AG04450 (cell line): ENCODE measurements at regions not wholly inside any gene's neighbourhood (a gene's known extent, or its start where the extent isn't known, plus 50 kb on each side); places are given as distances from the start of the nearest gene placed in this dataset.

Experiments
- CTCF ChIA-PET: fragments of 300-600, 350-600 bp; formaldehyde crosslinking; extraction: SDS; loops from one replicate; lab custom pipeline; 2022; ENCODE audit warnings: antibody characterized with exemption, inconsistent platforms; lab: Charles Lee
- POLR2A ChIA-PET: fragments of 350-600 bp; formaldehyde crosslinking; extraction: SDS; loops from one replicate; lab custom pipeline; 2021; ENCODE audit warnings: antibody characterized with exemption, inconsistent platforms; lab: Yijun Ruan, JAX
- DNase-seq: peaks from one replicate; pipeline ENCODE4 v3.0.0-alpha.2; 2011; ENCODE audit warnings: low read depth, low spot score
- H3K27ac ChIP-seq: one replicate; pipeline ENCODE4 v1.5.1; 2012; ENCODE audit warnings: low read depth, low read length, control low read depth
- H3K27me3 ChIP-seq: one replicate; pipeline ENCODE4 v1.6.0; 2012; ENCODE audit warnings: low read length; ENCODE audit not compliant: control insufficient read depth, insufficient read depth
- H3K4me3 ChIP-seq: 2 replicates; pipeline ENCODE4 v1.5.1; 2011; ENCODE audit warnings: mild to moderate bottlenecking, low read depth, low read length, control low read depth
- H3K9me3 ChIP-seq: 2 replicates; pipeline ENCODE4 v1.5.1; 2012; ENCODE audit warnings: low read length; ENCODE audit not compliant: control insufficient read depth, insufficient read depth
- CTCF ChIP-seq: IDR thresholded peaks from 2 replicates; pipeline ENCODE4 v1.5.1; 2011; ENCODE audit warnings: low read depth, low read length, control low read depth, inconsistent platforms

GRCh38 chr1:29893806-29894205 lies 657.5 kb downstream of the PTPRU start:
- ChIA-PET POLR2A (no interaction called here), CTCF (no interaction called here)
- no peak for DNase-seq
- Histone ChIP-seq H3K4me3 (no peak overlapping the region), H3K27me3 (peaks cover 7% of the 10 kb centered on the region), H3K9me3 (no peaks in the 10 kb centered on the region), H3K27ac (no peak overlapping the region)
- no peak for TF ChIP-seq CTCF

GRCh38 chr1:29893046-29893723 lies 656.9 kb downstream of the PTPRU start:
- no peak overlapping the region for H3K4me3 ChIP-seq
- peaks cover 7% of the 10 kb centered on the region for H3K27me3 ChIP-seq
- DNase-seq: no peak
- no peak overlapping the region for H3K27ac ChIP-seq
- TF ChIP-seq CTCF: no peak
- POLR2A ChIA-PET: no interaction called here
- CTCF ChIA-PET: no interaction called here
- H3K9me3 ChIP-seq: no peaks in the 10 kb centered on the region

- ChIA-PET POLR2A (no interaction called here), CTCF (no interaction called here)
- H3K27me3 ChIP-seq: peaks cover 3% of the 10 kb centered on the region
- no peak for TF ChIP-seq CTCF
- DNase-seq: no peak
- no peaks in the 10 kb centered on the region for H3K9me3 ChIP-seq
- H3K27ac ChIP-seq: no peak overlapping the region
- H3K4me3 ChIP-seq: no peak overlapping the region
Measured at GRCh38 chr1:29892247-29892646, 655.9 kb downstream of the PTPRU start.

- TF ChIP-seq CTCF: no peak
- DNase-seq: no peak
- CTCF ChIA-PET: no interaction called here
- Histone ChIP-seq H3K27me3 (peaks cover 3% of the 10 kb centered on the region), H3K27ac (no peak overlapping the region), H3K9me3 (no peaks in the 10 kb centered on the region), H3K4me3 (no peak overlapping the region)
- POLR2A ChIA-PET: no interaction called here
Measured at GRCh38 chr1:29890201-29890959, 654.1 kb downstream of the PTPRU start.

GRCh38 chr1:29889776-29890175 lies 653.5 kb downstream of the PTPRU start:
- ChIA-PET POLR2A (no interaction called here), CTCF (no interaction called here)
- Histone ChIP-seq H3K27me3 (peaks cover 2% of the 10 kb centered on the region), H3K9me3 (no peaks in the 10 kb centered on the region), H3K27ac (no peak overlapping the region), H3K4me3 (no peak overlapping the region)
- no peak for TF ChIP-seq CTCF
- DNase-seq: no peak
